ENCODE measurements at regions not wholly inside any gene's neighbourhood (a gene's known extent, or its start where the extent isn't known, plus 50 kb on each side); places are given as distances from the start of the nearest gene placed in this dataset.
"Not testable (repeated sequence)": the region's sequence is repeated elsewhere in the genome, so short reads cannot be mapped to it uniquely, and the experiment has no call there.

GRCh38 chr11:57888386-57888785 lies 126.8 kb downstream of the CTNND1 start:
- DNase-seq (ENCODE audit: low spot score) = no peak
- no peaks in the 10 kb centered on the region for H4K20me1 ChIP-seq (ENCODE audit: insufficient read depth, low read length)
- no peaks in the 10 kb centered on the region for H3K79me2 ChIP-seq (ENCODE audit: insufficient read depth, low read depth, low read length)
- no peaks in the 10 kb centered on the region for H3K4me1 ChIP-seq (ENCODE audit: insufficient read depth, low read length, poor library complexity, severe bottlenecking)
- H2AFZ ChIP-seq (ENCODE audit: low read length) = no peak overlapping the region
- no peaks in the 10 kb centered on the region for H3K9me2 ChIP-seq (ENCODE audit: insufficient read depth, low read length)
- no peak overlapping the region for H3K27ac ChIP-seq (ENCODE audit: low read depth, low read length, poor library complexity, severe bottlenecking)
- no peaks in the 10 kb centered on the region for H3K9me3 ChIP-seq (ENCODE audit: low read length)
- intact Hi-C loops (cut with micrococcal nuclease; ENCODE audit: unreplicated experiment) = no loop called here
- no TSS peak for BruUV-seq (replicated peaks)
- POLR2A ChIA-PET = no interaction called here
- TF ChIP-seq EZH2phosphoT487 (IDR thresholded peaks at IDR 0.05; ENCODE audit: borderline replicate concordance, low read depth, low read length) (no peak), CTCF (conservative IDR thresholded peaks at IDR 0.05; ENCODE audit: low read length) (no peak)
- CTCF ChIA-PET (ENCODE audit: unreplicated experiment) = no interaction called here
- no peak overlapping the region for H3K4me2 ChIP-seq (ENCODE audit: low read length)
- no peak overlapping the region for H3K4me3 ChIP-seq (ENCODE audit: low read depth, low read length, poor library complexity, severe bottlenecking)
- H3K36me3 ChIP-seq (ENCODE audit: insufficient read depth, low read length) = no peaks in the 10 kb centered on the region

- no peak for TF ChIP-seq CTCF (conservative IDR thresholded peaks at IDR 0.05; ENCODE audit: low read length)
- no peaks in the 10 kb centered on the region for H3K4me1 ChIP-seq (ENCODE audit: insufficient read depth, low read length, poor library complexity, severe bottlenecking)
- no peak overlapping the region for H3K4me3 ChIP-seq (ENCODE audit: low read depth, low read length, poor library complexity, severe bottlenecking)
- ChIA-PET POLR2A (no interaction called here), CTCF (ENCODE audit: unreplicated experiment) (no interaction called here)
- H3K27ac ChIP-seq (ENCODE audit: low read depth, low read length, poor library complexity, severe bottlenecking) = no peak overlapping the region
- H3K4me2 ChIP-seq (ENCODE audit: low read length) = no peak overlapping the region
- DNase-seq (ENCODE audit: low spot score) = no peak
- no peaks in the 10 kb centered on the region for H3K36me3 ChIP-seq (ENCODE audit: insufficient read depth, low read length)
- no peaks in the 10 kb centered on the region for H3K79me2 ChIP-seq (ENCODE audit: insufficient read depth, low read depth, low read length)
- intact Hi-C loops (cut with micrococcal nuclease; ENCODE audit: unreplicated experiment) = no loop called here
- H3K9me3 ChIP-seq (ENCODE audit: low read length) = no peaks in the 10 kb centered on the region
- BruUV-seq (replicated peaks) = no TSS peak
- H2AFZ ChIP-seq (ENCODE audit: low read length) = no peak overlapping the region
- H4K20me1 ChIP-seq (ENCODE audit: insufficient read depth, low read length) = no peaks in the 10 kb centered on the region
- no peaks in the 10 kb centered on the region for H3K9me2 ChIP-seq (ENCODE audit: insufficient read depth, low read length)
These were observed 128.9 kb downstream of the CTNND1 start for GRCh38 chr11:57890521-57890920.

GRCh38 chr11:57893200-57893599 lies 130.5 kb upstream of the OR9Q1 start:
- POLR2A ChIA-PET = interaction anchor here (0.7 kb wide), 1 partner anchor 724 kb away, joined by 3 read pairs; no protein-coding TSS in a partner anchor

More at GRCh38 chr11:57893200-57893599, 130.5 kb upstream of the OR9Q1 start:
- H3K9me3 ChIP-seq (ENCODE audit: low read length); H3K9me2 ChIP-seq (ENCODE audit: insufficient read depth, low read length); H3K79me2 ChIP-seq (ENCODE audit: insufficient read depth, low read depth, low read length); H2AFZ ChIP-seq (ENCODE audit: low read length); H4K20me1 ChIP-seq (ENCODE audit: insufficient read depth, low read length); H3K4me3 ChIP-seq (ENCODE audit: low read depth, low read length, poor library complexity, severe bottlenecking); DNase-seq (ENCODE audit: low spot score); CTCF ChIA-PET (ENCODE audit: unreplicated experiment); BruUV-seq (replicated peaks); H3K27ac ChIP-seq (ENCODE audit: low read depth, low read length, poor library complexity, severe bottlenecking); H3K36me3 ChIP-seq (ENCODE audit: insufficient read depth, low read length); H3K4me2 ChIP-seq (ENCODE audit: low read length); intact Hi-C loops (cut with micrococcal nuclease; ENCODE audit: unreplicated experiment); H3K4me1 ChIP-seq (ENCODE audit: insufficient read depth, low read length, poor library complexity, severe bottlenecking): not testable (repeated sequence)

All from OCI-LY7 (cell line).